ENCODE measurements at regions not wholly inside any gene's neighbourhood (a gene's known extent, or its start where the extent isn't known, plus 50 kb on each side); places are given as distances from the start of the nearest gene placed in this dataset.
"Not testable (repeated sequence)": the region's sequence is repeated elsewhere in the genome, so short reads cannot be mapped to it uniquely, and the experiment has no call there.

- no peak for DNase-seq
Measured at GRCh38 chr2:22946553-22946952, 438.4 kb upstream of the KLHL29 start.

DNA sequence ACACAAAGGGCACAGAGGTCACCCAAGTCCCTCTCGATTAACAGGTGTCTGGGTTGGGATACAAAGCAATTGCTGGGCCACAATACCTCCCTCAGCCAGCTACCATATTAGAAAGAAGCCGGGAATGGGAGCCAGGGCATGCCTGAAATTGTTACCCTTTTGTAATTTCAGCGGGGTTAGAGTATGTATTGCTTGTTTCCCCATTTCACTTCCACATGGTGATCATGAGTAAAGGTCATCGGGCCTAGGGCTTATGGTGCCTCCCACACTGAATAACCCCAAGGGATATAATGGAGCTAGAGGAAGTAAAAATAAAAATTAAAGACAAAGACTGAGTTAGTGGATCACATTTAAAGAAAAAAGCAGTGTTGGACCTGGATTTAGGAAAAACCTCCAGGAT lies 437.2 kb upstream of the KLHL29 start:
- no peak for DNase-seq

DNA sequence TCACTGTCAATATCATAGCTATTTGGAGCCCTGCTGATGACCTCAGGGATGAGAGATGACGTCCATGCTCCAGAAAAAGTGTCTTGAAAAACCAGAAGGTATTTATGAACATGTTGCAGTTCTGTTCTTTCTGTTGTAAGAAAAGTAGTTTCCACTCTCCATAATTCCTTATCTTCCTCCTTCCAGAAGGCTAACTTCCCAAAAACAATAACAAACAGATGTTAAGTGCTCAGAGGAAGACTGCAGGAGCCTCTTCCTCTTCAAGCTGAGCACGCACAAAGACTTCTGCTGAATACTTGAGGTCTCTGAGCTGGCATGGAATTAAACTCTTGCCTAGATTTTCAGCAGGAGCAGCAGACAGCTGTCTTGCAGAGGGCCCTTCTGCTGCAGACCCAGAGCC lies 434.5 kb upstream of the KLHL29 start:
- no peak for DNase-seq

DNA sequence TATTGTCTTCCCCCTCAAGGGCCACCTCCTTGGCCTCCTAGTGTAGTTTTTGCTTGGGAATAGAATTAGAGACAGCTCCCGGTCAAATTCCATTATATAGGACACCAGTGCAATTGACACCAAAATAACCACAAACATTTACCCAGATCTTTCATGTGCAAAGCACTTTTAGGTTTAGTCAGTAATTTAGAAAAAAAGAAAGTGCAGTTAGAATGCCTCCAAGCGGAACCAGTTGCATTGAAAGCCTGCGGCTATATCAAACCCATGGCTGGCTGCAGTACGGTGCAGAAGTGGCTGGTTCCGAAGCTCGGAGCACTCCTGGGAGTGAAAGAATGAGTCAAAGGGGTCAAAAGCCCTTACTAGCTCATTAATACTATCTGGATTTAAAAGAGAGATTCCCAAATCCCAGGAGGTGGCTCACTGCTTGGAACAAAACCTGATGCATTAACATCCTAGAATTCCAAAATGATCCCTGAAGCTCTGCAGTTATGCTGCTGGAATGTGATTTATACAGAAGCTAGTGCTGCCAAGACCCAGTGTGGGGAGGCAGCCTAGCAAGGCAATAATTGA lies 432.2 kb upstream of the KLHL29 start:
- DNase-seq, result no peak

- DNase-seq, result no peak
Measured at GRCh38 chr2:22957446-22957845, 427.5 kb upstream of the KLHL29 start.

DNA sequence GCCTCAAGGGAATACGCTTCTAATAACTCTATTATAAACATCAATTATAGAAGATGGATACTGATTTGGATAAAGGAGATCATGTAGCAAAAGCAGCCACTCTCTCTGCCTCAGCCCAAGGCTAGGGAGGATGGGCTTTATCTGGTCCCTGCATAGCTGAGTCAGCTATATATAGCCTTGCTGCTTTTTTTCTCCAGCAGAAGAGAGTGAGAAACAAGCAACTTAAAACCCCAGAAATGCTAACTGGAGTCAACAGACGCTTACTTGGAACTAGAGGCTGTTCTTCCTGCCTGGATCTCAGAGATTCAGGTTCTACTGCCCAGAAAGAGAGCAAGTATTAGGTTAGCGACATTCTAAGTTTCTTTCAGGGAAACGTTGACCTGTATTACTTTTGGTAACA lies 426.7 kb upstream of the KLHL29 start:
- DNase-seq, result no peak

DNA sequence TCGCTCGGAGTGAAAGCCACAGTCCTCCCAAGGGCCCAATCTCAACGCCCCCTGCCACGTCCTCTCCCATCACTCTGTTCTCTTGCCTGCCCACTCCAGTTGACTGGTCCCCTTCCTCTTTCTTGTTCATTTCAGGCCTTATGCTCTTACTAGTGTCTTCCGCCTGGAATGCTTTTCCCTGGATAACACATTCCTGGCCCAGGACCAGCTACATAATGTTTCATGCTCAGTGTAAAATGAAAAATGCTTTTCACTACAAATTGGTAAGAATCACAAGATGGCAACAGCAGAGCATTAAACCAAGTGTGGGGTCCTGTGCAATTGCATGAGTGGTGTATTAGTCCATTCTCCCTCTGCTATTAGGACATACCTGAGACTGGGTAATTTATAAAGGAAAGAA lies 417.2 kb upstream of the KLHL29 start:
- DNase-seq, result no peak

- DNase-seq, result no peak
Measured at GRCh38 chr2:22970284-22970975, 414.5 kb upstream of the KLHL29 start.

GRCh38 chr2:22970991-22971390 lies 414.0 kb upstream of the KLHL29 start:
- no peak for DNase-seq

- no peak for DNase-seq
Measured at GRCh38 chr2:22981785-22982184, 403.2 kb upstream of the KLHL29 start.

DNA sequence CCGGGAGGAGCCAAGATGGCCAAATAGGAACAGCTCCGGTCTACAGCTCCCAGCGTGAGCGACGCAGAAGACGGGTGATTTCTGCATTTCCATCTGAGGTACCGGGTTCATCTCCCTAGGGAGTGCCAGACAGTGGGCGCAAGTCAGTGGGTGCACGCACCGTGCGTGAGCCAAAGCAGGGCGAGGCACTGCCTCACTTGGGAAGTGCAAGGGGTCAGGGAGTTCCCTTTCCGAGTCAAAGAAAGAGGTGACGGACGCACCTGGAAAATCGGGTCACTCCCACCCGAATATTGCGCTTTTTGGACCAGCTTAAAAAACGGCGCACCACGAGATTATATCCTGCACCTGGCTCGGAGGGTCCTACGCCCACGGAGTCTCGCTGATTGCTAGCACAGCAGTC lies 400.8 kb upstream of the KLHL29 start:
- not testable (repeated sequence) for DNase-seq

DNA sequence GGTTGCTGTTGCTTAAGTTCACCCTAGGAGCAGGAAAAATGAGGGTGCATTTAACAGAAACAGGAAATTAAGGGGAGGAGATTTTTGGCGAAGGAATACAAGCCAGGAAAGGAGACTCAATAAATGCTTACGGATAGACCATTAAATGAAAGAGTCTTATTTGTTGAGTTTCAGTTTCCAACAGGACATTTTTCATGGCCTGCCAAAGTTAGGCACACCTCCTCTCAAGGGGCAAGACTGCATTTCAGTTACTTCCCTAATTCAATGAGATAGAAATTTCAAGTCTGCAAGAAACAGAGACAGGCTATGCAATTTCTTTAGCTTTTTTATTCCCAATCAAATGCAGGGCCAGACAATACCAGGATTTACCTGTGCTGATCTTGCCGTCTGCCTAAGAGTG lies 394.7 kb upstream of the KLHL29 start:
- no peak for DNase-seq

- DNase-seq, result no peak
Measured at GRCh38 chr2:22991844-22992243, 393.1 kb upstream of the KLHL29 start.

GRCh38 chr2:22992441-22992840 lies 392.5 kb upstream of the KLHL29 start:
- DNase-seq, result no peak

- no peak for DNase-seq
Measured at GRCh38 chr2:22993250-22993649, 391.7 kb upstream of the KLHL29 start.

DNA sequence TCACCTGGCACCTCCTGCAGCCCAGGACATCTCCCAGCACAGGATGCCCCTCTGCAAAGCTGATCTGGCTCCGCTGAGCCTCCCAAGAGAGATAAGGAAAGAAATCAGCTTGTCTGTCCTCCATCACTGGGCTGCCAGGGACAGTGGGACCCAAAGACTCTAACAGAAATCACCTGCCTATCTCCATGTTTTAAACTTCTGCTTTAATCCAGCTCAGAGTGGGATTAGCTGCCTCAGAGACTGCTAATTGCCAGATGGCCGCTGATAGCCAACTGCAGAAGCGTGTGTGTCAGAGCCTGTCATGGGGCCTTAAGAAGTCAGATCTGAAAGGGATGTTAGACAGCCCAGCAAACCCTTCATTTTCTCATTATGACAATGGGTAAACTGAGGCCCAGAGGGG lies 389.4 kb upstream of the KLHL29 start:
- no peak for DNase-seq

- no peak for DNase-seq
Measured at GRCh38 chr2:22996911-22997310, 388.1 kb upstream of the KLHL29 start.

GRCh38 chr2:22998359-22998758 lies 386.6 kb upstream of the KLHL29 start:
- no peak for DNase-seq

GRCh38 chr2:22999951-23000350 lies 385.0 kb upstream of the KLHL29 start:
- DNase-seq, result no peak

GRCh38 chr2:23002234-23002633 lies 382.7 kb upstream of the KLHL29 start:
- DNase-seq, result no peak

GRCh38 chr2:23005469-23005868 lies 379.5 kb upstream of the KLHL29 start:
- DNase-seq, result no peak

DNA sequence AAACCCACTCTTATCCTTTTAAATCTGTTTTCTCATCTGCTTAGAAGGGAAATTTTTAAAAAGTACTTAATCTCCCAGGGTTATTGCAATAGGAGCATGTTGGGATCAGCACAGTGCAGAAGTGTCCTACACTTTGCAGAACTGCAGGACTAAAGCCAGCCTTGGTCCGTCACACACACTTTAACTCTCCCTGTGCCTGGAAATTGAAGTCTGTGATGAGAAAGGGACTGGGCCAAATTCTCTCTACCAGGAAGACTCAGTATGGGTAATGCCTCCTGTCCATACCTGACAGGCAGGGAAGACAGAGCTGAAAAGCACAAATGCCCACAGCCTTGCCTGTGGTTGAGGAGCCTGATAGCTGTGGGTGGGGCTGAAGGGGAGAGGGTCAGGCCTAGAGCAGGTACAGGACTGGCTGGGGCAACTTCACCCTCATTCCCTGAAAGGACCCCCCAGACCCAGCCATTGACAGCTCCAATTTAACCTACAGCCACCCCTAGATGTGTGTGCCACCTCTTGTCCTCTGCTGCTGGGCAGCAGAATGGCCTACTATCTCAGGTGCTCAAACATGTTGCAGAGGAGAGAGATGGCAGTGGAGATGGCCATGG lies 377.2 kb upstream of the KLHL29 start:
- no peak for DNase-seq

GRCh38 chr2:23008440-23008839 lies 376.5 kb upstream of the KLHL29 start:
- DNase-seq, result no peak

- no peak for DNase-seq
Measured at GRCh38 chr2:23008951-23009350, 376.0 kb upstream of the KLHL29 start.

Data from NCI-H446 treated with DMSO at 0.1 percent for 48 hours (cell line).